ENCODE measurements at regions not wholly inside any gene's neighbourhood (a gene's known extent, or its start where the extent isn't known, plus 50 kb on each side); places are given as distances from the start of the nearest gene placed in this dataset.

DNA sequence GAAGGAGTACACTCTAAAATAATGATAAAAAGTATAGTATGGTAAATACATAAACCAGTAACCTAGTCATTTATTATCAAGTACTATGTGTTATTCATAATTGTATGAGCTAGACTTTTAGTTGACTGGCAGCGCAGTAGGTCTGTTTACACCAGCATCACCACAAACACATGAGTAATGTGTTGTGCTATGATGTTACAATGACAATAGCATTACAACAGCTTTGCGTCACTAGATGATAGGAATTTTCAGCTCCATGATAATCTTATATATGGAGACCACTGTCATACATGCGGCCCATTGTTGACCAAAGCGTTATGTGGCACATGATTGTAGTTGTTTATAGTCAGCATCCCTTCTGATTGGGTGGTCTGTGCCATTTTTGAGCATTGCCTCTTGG lies 138.9 kb upstream of the UBE2E1 start:
- ChIA-PET CTCF (interaction anchor here (0.6 kb wide), 2 partner anchors 36 to 1247 kb away, joined by 3 read pairs; no protein-coding TSS in a partner anchor), POLR2A (no interaction called here)
- peaks cover 15% of the 10 kb centered on the region for H3K27me3 Mint-ChIP-seq
- no peak for DNase-seq
- no peak overlapping the region for H3K4me3 Mint-ChIP-seq
- no peak for ATAC-seq
- H3K9me3 Mint-ChIP-seq (ENCODE audit: low read depth), result no peaks in the 10 kb centered on the region
- H3K36me3 Mint-ChIP-seq (ENCODE audit: low read depth), result no peaks in the 10 kb centered on the region
- H3K27ac Mint-ChIP-seq, result no peak overlapping the region
- H3K4me1 Mint-ChIP-seq, result no peaks in the 10 kb centered on the region
- intact Hi-C loops (cut with DNase I, micrococcal nuclease), result no loop called here

DNA sequence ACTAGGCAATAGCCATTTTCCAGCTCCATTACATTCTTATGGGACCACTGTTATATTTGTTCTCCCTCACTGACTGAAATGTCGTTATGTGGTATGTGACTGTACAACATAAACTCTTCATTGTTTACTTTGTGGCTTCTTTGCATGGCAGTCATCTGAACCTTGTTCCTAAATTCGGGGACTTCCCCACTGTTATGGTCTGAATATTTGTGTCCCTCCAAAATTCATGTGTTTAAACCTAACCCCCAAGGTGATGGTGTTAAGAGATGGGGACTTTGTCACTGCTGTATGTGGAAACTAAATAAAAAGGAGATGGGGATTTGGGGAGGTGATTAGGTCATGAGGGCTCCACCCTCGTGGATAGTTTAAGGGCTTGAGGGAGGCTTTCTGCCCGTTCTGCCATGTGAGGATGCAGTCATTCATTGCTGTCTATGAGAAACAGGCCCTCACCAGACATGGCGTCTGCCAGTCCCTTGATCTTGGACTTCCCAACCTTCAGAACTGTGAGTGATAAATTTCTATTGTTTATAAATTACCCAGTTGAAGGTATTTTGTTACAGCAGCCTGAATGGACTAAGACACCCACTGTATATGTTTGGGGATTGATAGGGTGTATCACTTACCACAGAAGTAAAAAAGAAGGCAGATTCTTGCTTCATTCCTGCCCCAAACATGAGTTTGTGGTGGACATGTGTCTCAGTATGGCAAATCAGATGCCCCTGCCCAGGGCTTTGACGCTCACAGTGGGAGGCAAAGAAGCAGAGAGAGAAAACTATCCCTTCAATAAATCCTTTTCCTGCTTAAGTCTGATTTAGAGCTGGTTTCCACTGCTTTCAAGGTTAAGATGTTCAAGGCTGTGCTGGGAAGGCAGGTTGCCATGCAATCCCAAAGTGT lies 138.0 kb upstream of the UBE2E1 start:
- intact Hi-C loops (cut with DNase I, micrococcal nuclease), result no loop called here
- Mint-ChIP-seq H3K27me3 (peaks cover 19% of the 10 kb centered on the region), H3K27ac (no peak overlapping the region), H3K36me3 (ENCODE audit: low read depth) (no peaks in the 10 kb centered on the region), H3K9me3 (ENCODE audit: low read depth) (no peaks in the 10 kb centered on the region), H3K4me3 (no peak overlapping the region), H3K4me1 (no peaks in the 10 kb centered on the region)
- ATAC-seq, result no peak
- CTCF ChIA-PET, result interaction anchor here (0.6 kb wide), 2 partner anchors 95 to 1248 kb away, joined by 3 read pairs; no protein-coding TSS in a partner anchor
- POLR2A ChIA-PET, result no interaction called here
- no peak for DNase-seq

DNA sequence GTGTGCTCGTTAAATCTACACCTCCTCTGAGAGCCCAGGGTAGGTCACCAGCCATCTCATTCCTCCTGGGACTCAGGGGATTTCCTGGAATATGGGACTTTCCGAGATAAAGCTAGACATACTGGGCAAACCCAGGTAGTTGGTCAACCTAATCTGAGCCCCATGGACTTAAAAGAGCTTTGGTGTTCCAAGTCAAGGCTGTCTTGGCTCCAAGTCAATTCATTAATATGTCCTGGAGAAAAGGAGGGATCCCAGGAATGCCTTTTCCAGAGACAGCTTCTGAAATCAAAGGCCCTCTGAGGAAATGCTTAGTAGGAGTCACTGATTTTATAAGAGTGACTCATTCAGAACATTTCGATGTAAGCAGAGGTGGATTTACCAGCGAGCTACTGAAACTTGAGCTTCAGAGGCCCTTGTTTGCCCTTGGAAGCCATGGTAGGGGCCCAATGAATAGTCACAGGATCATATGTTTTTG lies 137.3 kb upstream of the UBE2E1 start:
- CTCF ChIA-PET, result interaction anchor here (0.6 kb wide), 1 partner anchor 96 kb away, joined by 3 read pairs; no protein-coding TSS in a partner anchor

DNA sequence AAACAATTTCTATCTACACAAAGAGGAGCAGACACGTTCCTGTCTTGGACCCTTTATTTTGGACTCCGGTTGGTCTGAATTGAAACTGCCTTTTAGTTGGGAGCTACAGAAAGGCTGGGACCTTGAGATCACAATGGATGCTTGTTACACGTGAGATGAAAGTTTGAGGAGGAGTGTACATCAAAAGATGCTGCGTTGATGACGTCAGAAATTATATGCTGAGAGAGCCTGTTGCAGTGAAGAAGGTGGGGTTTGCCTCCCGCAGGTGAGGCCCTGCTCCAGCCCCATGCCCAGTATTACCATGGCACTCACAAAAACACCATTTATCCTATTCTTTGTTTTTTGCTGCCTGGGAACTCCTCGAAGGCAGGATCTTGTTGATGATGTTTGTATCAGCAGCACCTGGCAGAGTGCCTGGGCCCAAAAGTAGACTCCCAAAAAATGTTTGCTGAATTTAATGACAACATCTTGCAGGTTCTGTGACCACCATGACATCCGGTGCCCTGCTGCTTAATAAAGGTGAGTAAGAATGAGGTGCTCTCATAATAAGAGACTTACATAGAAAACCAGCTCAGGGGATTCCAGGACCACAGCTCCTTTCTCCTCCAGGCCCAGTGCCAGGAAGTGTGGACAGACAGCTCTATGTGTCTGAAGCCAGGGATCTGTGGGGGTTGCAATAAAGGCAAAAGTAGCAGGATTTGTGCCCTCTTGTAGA lies 136.1 kb upstream of the UBE2E1 start:
- ChIA-PET POLR2A (no interaction called here), CTCF (interaction anchor here (0.6 kb wide), 1 partner anchor 247 kb away, joined by 3 read pairs; no protein-coding TSS in a partner anchor)
- no peaks in the 10 kb centered on the region for H3K4me1 Mint-ChIP-seq

More for the DNA sequence above, 137.3 kb upstream of the UBE2E1 start:
- DNase-seq (no peak), ATAC-seq (no peak)
- Mint-ChIP-seq H3K4me3 (no peak overlapping the region), H3K9me3 (ENCODE audit: low read depth) (no peaks in the 10 kb centered on the region), H3K27me3 (peaks cover 23% of the 10 kb centered on the region), H3K36me3 (ENCODE audit: low read depth) (no peaks in the 10 kb centered on the region), H3K27ac (no peak overlapping the region), H3K4me1 (no peaks in the 10 kb centered on the region)
- POLR2A ChIA-PET, result no interaction called here
- intact Hi-C loops (cut with DNase I, micrococcal nuclease), result no loop called here

DNA sequence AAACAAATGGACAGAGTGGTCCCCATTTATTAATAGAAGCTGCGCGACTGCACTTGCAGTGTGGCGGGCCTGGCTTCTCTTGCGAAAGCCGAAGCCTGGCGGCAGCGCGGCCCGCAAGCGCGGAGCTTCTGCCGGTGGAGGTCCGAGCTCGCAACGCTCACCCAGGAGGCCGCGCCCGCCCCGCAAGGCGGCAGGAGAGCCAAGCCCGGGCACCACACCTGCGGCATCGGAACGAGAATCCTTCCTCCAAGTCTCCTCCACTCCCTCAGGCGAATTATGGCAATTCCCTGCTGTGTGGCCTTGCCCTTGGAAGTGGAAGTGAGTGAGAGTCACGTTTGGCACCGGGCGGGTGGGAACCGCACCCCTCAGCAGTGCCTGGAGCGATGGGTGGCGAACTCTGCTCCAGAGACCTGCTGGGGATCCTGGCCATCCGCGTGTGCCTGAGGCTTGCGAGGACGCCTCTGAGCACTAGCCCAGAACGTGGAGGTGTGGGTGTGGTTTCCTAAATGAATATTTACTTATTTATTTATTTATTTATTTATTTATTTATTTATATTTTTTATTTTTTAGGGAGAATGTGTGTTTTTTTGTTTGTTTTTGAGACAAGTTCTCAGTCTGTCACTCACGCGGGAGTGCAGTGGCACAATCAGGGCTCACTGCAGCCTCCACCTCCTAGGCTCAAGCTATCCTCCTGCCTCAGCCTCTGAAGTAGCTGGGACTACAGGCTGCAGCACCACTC lies 133.7 kb upstream of the UBE2E1 start:
- Mint-ChIP-seq H3K27me3 (peaks cover 28% of the 10 kb centered on the region), H3K27ac (no peak overlapping the region), H3K9me3 (ENCODE audit: low read depth) (no peaks in the 10 kb centered on the region), H3K36me3 (ENCODE audit: low read depth) (no peaks in the 10 kb centered on the region), H3K4me1 (no peaks in the 10 kb centered on the region), H3K4me3 (no peak overlapping the region)
- POLR2A ChIA-PET, result no interaction called here
- CTCF ChIA-PET, result no interaction called here
- intact Hi-C loops (cut with DNase I, micrococcal nuclease), result no loop called here
- peak; percentile 21 for DNase-seq
- no peak for ATAC-seq

More for the DNA sequence above, 136.1 kb upstream of the UBE2E1 start:
- Mint-ChIP-seq H3K27me3 (peaks cover 24% of the 10 kb centered on the region), H3K36me3 (ENCODE audit: low read depth) (no peaks in the 10 kb centered on the region), H3K4me3 (no peak overlapping the region), H3K9me3 (ENCODE audit: low read depth) (no peaks in the 10 kb centered on the region), H3K27ac (no peak overlapping the region)
- intact Hi-C loops (cut with DNase I, micrococcal nuclease), result no loop called here
- ATAC-seq, result no peak
- no peak for DNase-seq

DNA sequence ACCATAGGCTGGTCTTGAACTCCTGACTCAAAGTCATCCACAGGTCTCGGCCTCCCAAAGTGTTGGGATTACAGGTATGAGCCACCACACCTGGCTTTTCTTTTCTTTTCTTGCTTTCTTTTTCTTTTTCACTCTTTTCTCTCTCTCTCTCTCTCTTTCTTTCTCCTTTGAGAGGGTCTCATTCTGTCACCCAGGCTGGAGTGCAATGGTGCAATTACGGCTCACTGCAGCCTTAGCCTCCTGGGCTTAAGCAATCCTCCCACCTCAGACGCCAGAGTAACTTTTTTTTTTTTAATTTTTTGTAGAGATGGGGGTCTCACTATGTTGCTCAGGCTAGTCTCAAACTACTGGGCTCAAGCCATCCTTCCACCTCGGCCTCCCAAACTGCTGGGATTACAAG lies 133.1 kb upstream of the UBE2E1 start:
- Mint-ChIP-seq H3K9me3 (ENCODE audit: low read depth) (no peaks in the 10 kb centered on the region), H3K36me3 (ENCODE audit: low read depth) (no peaks in the 10 kb centered on the region), H3K4me1 (no peaks in the 10 kb centered on the region), H3K27ac (no peak overlapping the region), H3K4me3 (no peak overlapping the region), H3K27me3 (peaks cover 28% of the 10 kb centered on the region)
- ChIA-PET POLR2A (no interaction called here), CTCF (no interaction called here)
- ATAC-seq (no peak), DNase-seq (no peak)
- intact Hi-C loops (cut with DNase I, micrococcal nuclease), result no loop called here

DNA sequence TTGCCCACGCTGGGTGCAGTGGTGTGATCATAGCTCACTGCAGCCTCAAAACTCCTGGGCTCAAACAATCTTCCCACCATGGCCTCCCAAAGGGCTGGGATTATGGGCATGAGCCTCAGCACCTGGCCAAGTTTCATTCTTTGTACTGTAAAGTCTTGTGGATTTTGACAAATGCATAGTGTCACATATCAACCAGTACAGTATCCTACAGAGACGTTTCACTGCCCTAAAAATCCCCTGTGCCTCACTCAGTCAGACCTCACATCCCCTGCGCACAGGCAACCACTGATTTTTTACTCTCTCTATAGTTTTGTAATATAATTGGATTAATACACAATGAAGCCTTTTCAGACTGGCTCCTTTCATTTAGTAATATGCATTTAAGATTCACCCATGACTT lies 130.7 kb upstream of the UBE2E1 start:
- no peak for DNase-seq
- intact Hi-C loops (cut with DNase I, micrococcal nuclease), result no loop called here
- CTCF ChIA-PET, result no interaction called here

DNA sequence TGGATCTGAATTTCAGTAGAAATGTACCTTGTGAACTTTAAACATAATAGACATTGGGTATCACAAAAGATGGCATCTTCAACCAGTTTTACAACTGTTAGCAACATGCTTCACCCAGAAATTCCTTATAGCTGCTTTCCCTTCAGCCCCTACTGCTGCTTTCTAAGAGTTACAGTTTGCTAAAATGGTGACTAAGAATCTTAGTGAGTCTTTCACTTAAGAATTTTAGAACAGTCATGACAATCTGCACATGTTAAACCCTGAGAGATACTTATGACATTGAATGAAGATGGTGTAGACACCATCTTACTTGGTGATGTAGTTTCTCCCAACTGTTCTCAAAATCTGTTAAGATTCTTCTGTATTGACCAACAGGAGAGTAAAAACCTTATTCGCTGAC lies 129.7 kb upstream of the UBE2E1 start:
- intact Hi-C loops (cut with DNase I, micrococcal nuclease), result no loop called here
- H3K27ac Mint-ChIP-seq, result no peak overlapping the region
- no peaks in the 10 kb centered on the region for H3K9me3 Mint-ChIP-seq (ENCODE audit: low read depth)
- CTCF ChIA-PET, result no interaction called here
- ATAC-seq (no peak), DNase-seq (no peak)
- no peaks in the 10 kb centered on the region for H3K4me1 Mint-ChIP-seq
- peaks cover 16% of the 10 kb centered on the region for H3K27me3 Mint-ChIP-seq
- no peaks in the 10 kb centered on the region for H3K36me3 Mint-ChIP-seq (ENCODE audit: low read depth)
- no peak overlapping the region for H3K4me3 Mint-ChIP-seq
- POLR2A ChIA-PET, result no interaction called here

More for the DNA sequence above, 130.7 kb upstream of the UBE2E1 start:
- no peak overlapping the region for H3K27ac Mint-ChIP-seq
- H3K9me3 Mint-ChIP-seq (ENCODE audit: low read depth), result no peaks in the 10 kb centered on the region
- POLR2A ChIA-PET, result no interaction called here
- no peaks in the 10 kb centered on the region for H3K36me3 Mint-ChIP-seq (ENCODE audit: low read depth)
- no peaks in the 10 kb centered on the region for H3K4me1 Mint-ChIP-seq
- no peak overlapping the region for H3K4me3 Mint-ChIP-seq
- peaks cover 22% of the 10 kb centered on the region for H3K27me3 Mint-ChIP-seq
- no peak for ATAC-seq

DNA sequence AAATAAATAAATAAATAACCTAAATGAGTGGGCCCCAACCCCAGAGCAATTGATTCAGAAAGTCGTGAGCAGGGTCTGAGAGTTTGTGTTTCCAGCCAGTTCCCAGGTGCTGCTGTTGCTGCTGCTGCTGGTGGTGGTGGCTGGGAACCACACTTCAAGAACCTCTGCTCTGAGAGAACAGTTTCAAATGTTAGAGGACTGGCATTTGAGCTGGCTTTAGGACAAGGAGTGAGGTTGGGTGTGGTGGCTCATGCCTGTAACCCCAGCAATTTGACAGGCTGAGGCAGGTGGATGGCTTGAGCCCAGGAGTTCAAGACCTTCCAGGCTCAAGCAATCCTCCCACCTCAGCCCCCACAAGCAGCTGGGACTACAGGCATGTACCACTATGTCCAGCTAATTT lies 123.1 kb upstream of the UBE2E1 start:
- DNase-seq (no peak), ATAC-seq (no peak)
- peaks cover 3% of the 10 kb centered on the region for H3K4me1 Mint-ChIP-seq
- H3K27ac Mint-ChIP-seq, result no peak overlapping the region
- intact Hi-C loops (cut with DNase I, micrococcal nuclease), result no loop called here
- no peaks in the 10 kb centered on the region for H3K9me3 Mint-ChIP-seq (ENCODE audit: low read depth)
- H3K36me3 Mint-ChIP-seq (ENCODE audit: low read depth), result no peaks in the 10 kb centered on the region
- H3K27me3 Mint-ChIP-seq, result no peaks in the 10 kb centered on the region
- CTCF ChIA-PET, result interaction anchor here (0.6 kb wide), 1 partner anchor 46 kb away, joined by 3 read pairs; no protein-coding TSS in a partner anchor
- POLR2A ChIA-PET, result no interaction called here
- no peak overlapping the region for H3K4me3 Mint-ChIP-seq

DNA sequence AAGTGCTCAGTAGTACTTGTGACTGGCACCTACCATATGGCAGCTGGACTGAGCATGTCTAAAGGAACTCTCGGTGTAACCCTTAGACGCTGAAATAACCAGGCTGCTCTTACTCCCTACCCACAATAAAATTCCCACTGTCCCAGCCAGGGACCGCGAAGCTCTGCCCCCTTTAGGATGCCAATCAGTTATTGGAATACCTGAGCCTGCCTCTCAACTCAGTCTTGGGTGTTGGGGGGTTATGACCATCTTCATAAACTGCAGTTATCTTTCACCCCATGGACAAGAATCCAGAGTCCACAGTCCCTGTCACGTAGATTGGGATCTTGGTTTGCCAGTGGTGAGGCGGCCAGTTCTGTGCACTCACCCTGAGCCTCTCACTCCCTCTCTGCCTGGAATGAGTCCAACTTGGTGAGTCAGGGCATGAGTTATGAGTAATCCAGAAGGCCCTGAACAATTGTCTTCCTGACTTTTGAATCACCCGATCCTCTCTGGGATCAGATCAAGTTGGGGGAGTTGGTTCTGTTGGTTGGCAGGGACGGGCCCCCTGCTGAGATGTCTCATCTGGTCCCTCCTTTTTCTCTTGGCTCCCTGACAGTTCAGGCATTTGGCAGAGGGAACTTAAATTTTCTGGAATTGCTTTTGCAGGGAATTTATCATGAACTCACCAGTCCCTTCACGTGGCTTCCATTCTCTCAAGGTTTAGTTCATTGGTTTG lies 120.1 kb upstream of the UBE2E1 start:
- ChIA-PET POLR2A (no interaction called here), CTCF (no interaction called here)
- intact Hi-C loops (cut with DNase I, micrococcal nuclease), result no loop called here
- H3K27me3 Mint-ChIP-seq, result no peaks in the 10 kb centered on the region
- no peaks in the 10 kb centered on the region for H3K36me3 Mint-ChIP-seq (ENCODE audit: low read depth)
- peaks cover 3% of the 10 kb centered on the region for H3K4me1 Mint-ChIP-seq
- DNase-seq (peak; percentile 34), ATAC-seq (peak; percentile 30)
- H3K4me3 Mint-ChIP-seq, result no peak overlapping the region
- H3K27ac Mint-ChIP-seq, result no peak overlapping the region
- no peaks in the 10 kb centered on the region for H3K9me3 Mint-ChIP-seq (ENCODE audit: low read depth)

DNA sequence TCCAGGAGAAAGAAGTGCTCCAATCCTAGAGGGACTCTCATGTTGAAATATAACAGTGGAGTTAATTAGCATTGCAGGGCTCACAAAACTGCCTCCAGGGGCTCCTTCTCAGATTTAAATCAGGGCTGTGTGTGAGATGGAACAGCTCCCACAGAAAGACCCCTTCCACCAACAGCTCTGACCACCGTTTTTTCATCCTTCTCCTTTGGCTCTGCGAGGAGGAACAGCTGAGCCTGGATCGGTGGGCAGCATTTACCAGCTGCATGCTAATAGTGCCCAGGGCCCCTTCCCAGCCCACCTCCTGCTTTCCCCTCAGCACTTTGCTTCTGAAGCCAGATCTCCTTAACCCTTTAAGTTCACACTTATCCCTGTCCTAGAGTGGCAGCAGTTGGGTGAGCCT lies 119.2 kb upstream of the UBE2E1 start:
- Mint-ChIP-seq H3K4me1 (peaks cover 3% of the 10 kb centered on the region), H3K27me3 (no peaks in the 10 kb centered on the region), H3K36me3 (ENCODE audit: low read depth) (no peaks in the 10 kb centered on the region), H3K4me3 (no peak overlapping the region), H3K27ac (no peak overlapping the region), H3K9me3 (ENCODE audit: low read depth) (no peaks in the 10 kb centered on the region)
- intact Hi-C loops (cut with DNase I, micrococcal nuclease), result no loop called here
- CTCF ChIA-PET, result no interaction called here
- POLR2A ChIA-PET, result no interaction called here
- no peak for ATAC-seq
- no peak for DNase-seq

Data from activated CD4-positive, alpha-beta T cell treated with anti-CD3 and anti-CD28 coated beads for 36 hours (primary cell).